Fibroblast of the aortic adventitia (primary cell): ENCODE measurements at regions not wholly inside any gene's neighbourhood (a gene's known extent, or its start where the extent isn't known, plus 50 kb on each side); places are given as distances from the start of the nearest gene placed in this dataset.

ENCODE experiments used
- DNase-seq: peaks from one replicate; pipeline ENCODE4 v3.0.0-alpha.2; 2010; ENCODE audit warnings: low read depth
- H3K4me3 ChIP-seq: 2 replicates; pipeline ENCODE4 v1.5.1; 2011; ENCODE audit warnings: low read depth, mild to moderate bottlenecking, control low read depth, low read length, moderate library complexity
- CTCF ChIP-seq: IDR thresholded peaks from 2 replicates; pipeline ENCODE4 v1.5.1; 2011; ENCODE audit warnings: mild to moderate bottlenecking, low read length, control low read depth, inconsistent platforms; ENCODE audit not compliant: insufficient read depth

GRCh38 chr5:158121678-158122077 lies 262.7 kb upstream of the CLINT1 start:
- DNase-seq, result no peak
- TF ChIP-seq CTCF, result no peak
- no peak overlapping the region for H3K4me3 ChIP-seq

GRCh38 chr5:158120760-158121159 lies 261.8 kb upstream of the CLINT1 start:
- no peak for TF ChIP-seq CTCF
- DNase-seq, result no peak
- H3K4me3 ChIP-seq, result no peak overlapping the region

- no peak for TF ChIP-seq CTCF
- H3K4me3 ChIP-seq, result no peak overlapping the region
- DNase-seq, result no peak
Measured at GRCh38 chr5:158119961-158120723, 261.2 kb upstream of the CLINT1 start.

- H3K4me3 ChIP-seq, result no peak overlapping the region
- no peak for TF ChIP-seq CTCF
- no peak for DNase-seq
Measured at GRCh38 chr5:158117467-158118160, 258.7 kb upstream of the CLINT1 start.

GRCh38 chr5:158116965-158117364 lies 258.0 kb upstream of the CLINT1 start:
- TF ChIP-seq CTCF, result no peak
- H3K4me3 ChIP-seq, result no peak overlapping the region

GRCh38 chr5:158115468-158115867 lies 256.5 kb upstream of the CLINT1 start:
- no peak for DNase-seq
- TF ChIP-seq CTCF, result no peak
- no peak overlapping the region for H3K4me3 ChIP-seq

More at GRCh38 chr5:158116965-158117364, 258.0 kb upstream of the CLINT1 start:
- no peak for DNase-seq

GRCh38 chr5:158108177-158108576 lies 249.2 kb upstream of the CLINT1 start:
- DNase-seq, result no peak
- TF ChIP-seq CTCF, result no peak

More at GRCh38 chr5:158108177-158108576, 249.2 kb upstream of the CLINT1 start:
- no peak overlapping the region for H3K4me3 ChIP-seq
